Peyer's patch (tissue), 4 donors: ENCODE measurements at regions not wholly inside any gene's neighbourhood (a gene's known extent, or its start where the extent isn't known, plus 50 kb on each side); places are given as distances from the start of the nearest gene placed in this dataset.

Experiments
- DNase-seq, 3 donors: peaks; one replicate each; pipeline ENCODE4 v3.0.0-alpha.2; 2017 to 2019
- H3K27ac ChIP-seq, 4 donors: fragments of 200-600 bp; sonication (generic); one replicate each; pipeline ENCODE4 v1.5.1; 2016 to 2019
- H3K27me3 ChIP-seq, 2 donors: fragments of 200-600 bp; sonication (generic); one replicate each; pipeline ENCODE4 v1.5.1; 2019
- H3K36me3 ChIP-seq, 3 donors: fragments of 200-600 bp; sonication (generic); one replicate each; pipeline ENCODE4 v1.5.1; 2016 to 2019
- H3K4me1 ChIP-seq, 4 donors: fragments of 200-600 bp; sonication (generic); one replicate each; pipeline ENCODE4 v1.5.1; 2016 to 2019
- H3K4me3 ChIP-seq, 4 donors: fragments of 200-600 bp; sonication (generic); 1 replicate in 3 of 4; 2 replicates in 1 of 4; pipeline ENCODE4 v1.5.1; 2016 to 2019; ENCODE audit warnings: mild to moderate bottlenecking in 1 of 4
- H3K9me3 ChIP-seq, 4 donors: fragments of 200-600 bp; sonication (generic); one replicate each; pipeline ENCODE4 v1.5.1; 2016 to 2019; ENCODE audit warnings: mild to moderate bottlenecking in 1 of 4
- POLR2A ChIP-seq, 2 donors: fragments of 450-650 bp; IDR thresholded peaks; one replicate each; pipeline ENCODE4 v1.5.1; 2017; ENCODE audit warnings: antibody characterized with exemption in 2 of 2, mild to moderate bottlenecking in 2 of 2, moderate library complexity in 2 of 2
- TF ChIP-seq, protein P1 (sequence below), 6 experiments: fragments of 450-650 bp in 4 of 6; fragments of 200-600 bp in 2 of 6; sonication (generic) in 1 of 6; IDR thresholded peaks; one replicate each; pipeline ENCODE4 v1.5.1; 2017 to 2019; ENCODE audit warnings: antibody characterized with exemption in 6 of 6, mild to moderate bottlenecking in 3 of 6, moderate library complexity in 1 of 6

DNA sequence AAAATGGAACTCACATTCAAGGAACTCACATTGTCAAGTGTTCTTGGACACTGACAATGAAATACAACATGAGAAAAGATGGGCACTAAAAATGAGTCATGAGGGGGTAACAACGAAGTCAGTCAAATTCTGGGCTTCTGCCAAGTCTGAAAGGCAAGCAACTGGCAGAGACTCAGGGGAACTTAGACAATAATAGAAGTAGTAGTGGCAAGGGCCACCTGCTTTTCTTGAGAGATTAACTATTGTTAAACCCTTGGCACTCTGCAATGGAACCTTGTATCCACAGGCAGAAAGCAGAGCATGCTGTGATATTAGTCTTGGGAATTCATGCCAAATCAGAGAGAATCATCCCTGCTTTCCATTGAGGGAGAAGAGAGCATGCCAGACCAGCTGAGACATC lies 382.6 kb upstream of the CDH2 start:
- Histone ChIP-seq H3K9me3 (no peaks in the 10 kb centered on the region), H3K4me1 (no peaks in the 10 kb centered on the region), H3K27me3 (no peaks in the 10 kb centered on the region), H3K36me3 (no peaks in the 10 kb centered on the region), H3K27ac (no peak overlapping the region), H3K4me3 (no peak overlapping the region)
- DNase-seq, result no peak
- TF ChIP-seq, protein P1, sequence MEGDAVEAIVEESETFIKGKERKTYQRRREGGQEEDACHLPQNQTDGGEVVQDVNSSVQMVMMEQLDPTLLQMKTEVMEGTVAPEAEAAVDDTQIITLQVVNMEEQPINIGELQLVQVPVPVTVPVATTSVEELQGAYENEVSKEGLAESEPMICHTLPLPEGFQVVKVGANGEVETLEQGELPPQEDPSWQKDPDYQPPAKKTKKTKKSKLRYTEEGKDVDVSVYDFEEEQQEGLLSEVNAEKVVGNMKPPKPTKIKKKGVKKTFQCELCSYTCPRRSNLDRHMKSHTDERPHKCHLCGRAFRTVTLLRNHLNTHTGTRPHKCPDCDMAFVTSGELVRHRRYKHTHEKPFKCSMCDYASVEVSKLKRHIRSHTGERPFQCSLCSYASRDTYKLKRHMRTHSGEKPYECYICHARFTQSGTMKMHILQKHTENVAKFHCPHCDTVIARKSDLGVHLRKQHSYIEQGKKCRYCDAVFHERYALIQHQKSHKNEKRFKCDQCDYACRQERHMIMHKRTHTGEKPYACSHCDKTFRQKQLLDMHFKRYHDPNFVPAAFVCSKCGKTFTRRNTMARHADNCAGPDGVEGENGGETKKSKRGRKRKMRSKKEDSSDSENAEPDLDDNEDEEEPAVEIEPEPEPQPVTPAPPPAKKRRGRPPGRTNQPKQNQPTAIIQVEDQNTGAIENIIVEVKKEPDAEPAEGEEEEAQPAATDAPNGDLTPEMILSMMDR (IDR thresholded peaks at IDR 0.05), result no peak
- TF ChIP-seq POLR2A (IDR thresholded peaks at IDR 0.05), result no peak

DNA sequence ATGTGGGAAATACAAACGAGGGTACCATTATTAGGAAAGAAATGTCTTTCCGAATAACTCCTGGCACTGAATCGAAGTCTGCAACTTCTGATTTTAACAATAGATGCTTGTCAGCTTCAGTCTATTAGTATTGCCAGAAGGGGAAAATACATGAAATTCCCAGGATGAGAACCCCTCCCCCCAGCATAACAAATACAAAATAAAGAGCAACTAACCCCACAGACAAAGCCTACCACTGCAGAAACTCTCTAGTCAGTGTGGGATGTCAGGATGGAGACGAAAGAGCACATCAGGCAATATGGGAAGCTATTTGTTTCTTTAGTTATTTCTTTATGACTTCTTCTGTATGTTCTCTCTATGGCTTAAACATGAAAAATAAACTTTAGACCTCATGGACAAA lies 365.0 kb upstream of the CDH2 start:
- Histone ChIP-seq H3K4me1 (no peaks in the 10 kb centered on the region), H3K27ac (no peak overlapping the region), H3K4me3 (no peak overlapping the region), H3K9me3 (no peaks in the 10 kb centered on the region), H3K27me3 (no peaks in the 10 kb centered on the region), H3K36me3 (no peaks in the 10 kb centered on the region)
- TF ChIP-seq POLR2A (IDR thresholded peaks at IDR 0.05), result no peak
- TF ChIP-seq, protein P1 (IDR thresholded peaks at IDR 0.05), result no peak
- DNase-seq, result no peak

DNA sequence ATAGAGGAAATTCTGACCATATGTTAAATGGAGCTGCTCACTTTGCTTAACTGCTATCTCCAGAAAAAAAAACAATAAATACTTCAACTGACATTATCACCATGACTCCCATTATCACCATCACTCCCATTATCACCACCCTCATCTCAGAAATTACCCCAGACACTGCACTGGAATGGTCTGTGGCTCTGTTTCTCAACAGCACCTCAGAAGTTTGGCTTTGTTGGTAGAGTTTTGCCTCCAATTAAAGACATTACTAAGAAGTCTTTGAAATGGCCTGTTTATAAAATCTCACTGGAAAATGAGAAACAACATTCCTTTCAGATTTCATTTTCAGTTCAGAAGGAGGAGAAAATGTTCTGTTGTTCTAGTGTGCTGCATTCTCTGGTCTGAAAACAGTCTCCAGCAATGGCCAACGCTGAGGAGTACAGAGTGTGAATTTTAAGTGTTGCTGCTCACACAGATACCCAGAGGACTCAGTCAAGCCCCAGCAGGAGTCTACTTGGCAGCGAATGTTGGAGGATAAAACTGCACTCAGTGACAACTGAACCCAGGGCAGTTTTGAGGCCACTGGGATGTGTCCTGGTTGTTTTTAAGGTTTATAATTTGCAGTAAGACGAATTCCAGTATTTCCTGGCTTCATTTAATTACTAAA lies 364.5 kb upstream of the CDH2 start:
- Histone ChIP-seq H3K27me3 (no peaks in the 10 kb centered on the region), H3K9me3 (no peaks in the 10 kb centered on the region), H3K4me3 (no peak overlapping the region), H3K36me3 (no peaks in the 10 kb centered on the region), H3K4me1 (no peaks in the 10 kb centered on the region), H3K27ac (no peak overlapping the region)
- DNase-seq, result no peak
- no peak for TF ChIP-seq POLR2A (IDR thresholded peaks at IDR 0.05)
- TF ChIP-seq, protein P1 (IDR thresholded peaks at IDR 0.05), result no peak

DNA sequence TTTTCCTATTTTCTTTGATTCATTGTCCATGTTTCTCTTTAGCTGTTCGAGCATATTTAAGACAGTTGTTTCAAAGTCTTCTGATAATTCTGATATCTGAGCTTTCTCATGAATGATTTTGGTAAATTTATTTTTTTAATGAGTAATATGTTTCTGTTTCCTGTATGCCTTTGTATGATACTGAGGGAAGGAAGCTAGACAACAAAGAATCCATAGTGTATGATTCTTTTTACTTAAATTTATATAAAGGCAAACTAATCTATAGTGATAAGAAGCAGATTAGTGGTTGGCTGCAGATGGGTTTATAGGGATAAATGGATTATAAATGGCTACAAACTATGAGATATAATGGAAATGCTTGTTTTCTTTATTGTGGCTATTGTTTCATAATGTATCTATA lies 352.7 kb upstream of the CDH2 start:
- H3K4me3 ChIP-seq, result no peak overlapping the region
- no peak for DNase-seq
- H3K36me3 ChIP-seq, result no peaks in the 10 kb centered on the region
- no peaks in the 10 kb centered on the region for H3K27me3 ChIP-seq
- TF ChIP-seq, protein P1 (IDR thresholded peaks at IDR 0.05), result no peak
- TF ChIP-seq POLR2A (IDR thresholded peaks at IDR 0.05), result no peak
- no peak overlapping the region for H3K27ac ChIP-seq
- H3K9me3 ChIP-seq, result no peaks in the 10 kb centered on the region
- H3K4me1 ChIP-seq, result no peaks in the 10 kb centered on the region

DNA sequence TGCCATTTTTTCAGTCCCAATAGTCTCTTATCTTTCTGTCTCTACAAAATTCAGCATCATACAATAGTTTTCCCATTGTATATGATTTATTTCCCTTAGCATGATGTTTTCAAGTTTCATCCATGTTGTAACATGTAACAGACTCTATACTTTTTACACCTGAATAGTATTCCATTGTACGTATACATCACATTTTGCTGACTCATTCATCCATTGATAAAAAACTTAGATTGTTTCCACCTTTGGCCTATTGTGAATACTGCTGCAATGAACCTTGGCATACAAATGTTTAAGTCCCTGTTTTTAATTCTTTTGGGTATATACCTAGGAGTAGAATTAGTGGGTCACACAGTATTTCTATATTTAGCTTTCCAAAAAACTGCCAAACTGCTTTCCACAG lies 349.3 kb upstream of the CDH2 start:
- Histone ChIP-seq H3K27ac (no peak overlapping the region), H3K4me1 (no peaks in the 10 kb centered on the region), H3K9me3 (no peaks in the 10 kb centered on the region), H3K27me3 (no peaks in the 10 kb centered on the region), H3K36me3 (no peaks in the 10 kb centered on the region), H3K4me3 (no peak overlapping the region)
- TF ChIP-seq, protein P1 (IDR thresholded peaks at IDR 0.05), result no peak
- no peak for TF ChIP-seq POLR2A (IDR thresholded peaks at IDR 0.05)
- DNase-seq, result no peak
